GM12864 (cell line): ENCODE measurements at regions not wholly inside any gene's neighbourhood (a gene's known extent, or its start where the extent isn't known, plus 50 kb on each side); places are given as distances from the start of the nearest gene placed in this dataset.

Source experiments
- DNase-seq: peaks from one replicate; pipeline ENCODE4 v3.0.0-alpha.2; 2011; ENCODE audit warnings: low read depth
- H3K4me3 ChIP-seq: 2 replicates; pipeline ENCODE4 v1.5.1; 2011; ENCODE audit warnings: mild to moderate bottlenecking, low read depth, low read length, control low read depth
- CTCF ChIP-seq: IDR thresholded peaks from 2 replicates; pipeline ENCODE4 v1.5.1; 2011; ENCODE audit warnings: low read depth, mild to moderate bottlenecking, moderate library complexity, low read length, control low read depth, inconsistent platforms; ENCODE audit errors: missing control alignments

GRCh38 chr11:119904531-119905035 is 175.6 kb upstream of the NECTIN1 start:
- H3K4me3 ChIP-seq: no peak overlapping the region
- no peak for DNase-seq
- no peak for TF ChIP-seq CTCF

GRCh38 chr11:119903821-119904220 is 174.8 kb upstream of the NECTIN1 start:
- H3K4me3 ChIP-seq: no peak overlapping the region
- DNase-seq: no peak
- no peak for TF ChIP-seq CTCF

GRCh38 chr11:119903389-119903788 is 174.4 kb upstream of the NECTIN1 start:
- no peak for TF ChIP-seq CTCF
- no peak overlapping the region for H3K4me3 ChIP-seq
- DNase-seq: no peak

GRCh38 chr11:119902656-119903231 is 173.7 kb upstream of the NECTIN1 start:
- TF ChIP-seq CTCF: no peak
- DNase-seq: no peak
- no peak overlapping the region for H3K4me3 ChIP-seq

- TF ChIP-seq CTCF: no peak
- H3K4me3 ChIP-seq: no peak overlapping the region
- DNase-seq: no peak
These were observed 172.9 kb upstream of the NECTIN1 start for GRCh38 chr11:119901657-119902577.

- no peak for DNase-seq
These were observed 171.0 kb upstream of the NECTIN1 start for GRCh38 chr11:119899997-119900396.

More at GRCh38 chr11:119899997-119900396, 171.0 kb upstream of the NECTIN1 start:
- TF ChIP-seq CTCF: no peak
- no peak overlapping the region for H3K4me3 ChIP-seq
